ENCODE measurements at regions not wholly inside any gene's neighbourhood (a gene's known extent, or its start where the extent isn't known, plus 50 kb on each side); places are given as distances from the start of the nearest gene placed in this dataset.

GRCh38 chr20:7178004-7178403 is 410.5 kb downstream of the BMP2 start:
- TF ChIP-seq CTCF (conservative IDR thresholded peaks at IDR 0.05; ENCODE audit: low read depth in 2 of 2) (no peak), EZH2phosphoT487 (IDR thresholded peaks at IDR 0.05; ENCODE audit: unreplicated experiment) (no peak), ETS1 (IDR thresholded peaks at IDR 0.05) (no peak)

Data from GM23338 (cell line).